PFSK-1 (cell line): ENCODE measurements at regions not wholly inside any gene's neighbourhood (a gene's known extent, or its start where the extent isn't known, plus 50 kb on each side); places are given as distances from the start of the nearest gene placed in this dataset.

ENCODE experiments used
- POLR2AphosphoS5 ChIP-seq: IDR thresholded peaks from 2 replicates; pipeline ENCODE4 v1.6.1; 2012; ENCODE audit warnings: low read depth, mild to moderate bottlenecking, control low read depth, low read length, moderate library complexity
- SIN3A ChIP-seq: IDR thresholded peaks from 2 replicates; pipeline ENCODE4 v1.6.1; 2012; ENCODE audit warnings: mild to moderate bottlenecking, low read length, moderate library complexity, borderline replicate concordance; ENCODE audit not compliant: insufficient read depth

- no peak for TF ChIP-seq SIN3A
- no peak for TF ChIP-seq POLR2AphosphoS5
These were observed 51.8 kb upstream of the LYST start for GRCh38 chr1:235918465-235918864.
